Activated T-helper 1 cell treated with Interleukin-2 at 50 U/mL for 16 hours (primary cell): ENCODE measurements at regions not wholly inside any gene's neighbourhood (a gene's known extent, or its start where the extent isn't known, plus 50 kb on each side); places are given as distances from the start of the nearest gene placed in this dataset.
"Not testable (repeated sequence)": the region's sequence is repeated elsewhere in the genome, so short reads cannot be mapped to it uniquely, and the experiment has no call there.

ENCODE experiments used
- DNase-seq: peaks from one replicate; pipeline ENCODE4 v3.0.0-alpha.2; 2020; ENCODE audit warnings: low read depth

- no peak for DNase-seq
Measured at GRCh38 chr10:21364196-21365114, 161.0 kb downstream of the SKIDA1 start.

- no peak for DNase-seq
Measured at GRCh38 chr10:21363731-21364104, 161.8 kb downstream of the SKIDA1 start.

- no peak for DNase-seq
Measured at GRCh38 chr10:21363092-21363730, 162.3 kb downstream of the SKIDA1 start.

- no peak for DNase-seq
Measured at GRCh38 chr10:21359202-21359601, 166.3 kb downstream of the SKIDA1 start.

GRCh38 chr10:21355591-21356011, 169.9 kb downstream of the SKIDA1 start:
- DNase-seq: no peak

GRCh38 chr10:21352886-21353285, 172.6 kb downstream of the SKIDA1 start:
- DNase-seq: no peak

GRCh38 chr10:21351594-21351993, 173.9 kb downstream of the SKIDA1 start:
- not testable (repeated sequence) for DNase-seq

GRCh38 chr10:21349912-21350286, 175.6 kb downstream of the SKIDA1 start:
- no peak for DNase-seq

GRCh38 chr10:21347785-21348170, 177.7 kb downstream of the SKIDA1 start:
- no peak for DNase-seq

- no peak for DNase-seq
Measured at GRCh38 chr10:21347043-21347784, 178.3 kb downstream of the SKIDA1 start.

GRCh38 chr10:21343087-21343486, 182.4 kb downstream of the SKIDA1 start:
- no peak for DNase-seq

GRCh38 chr10:21342499-21342898, 183.0 kb downstream of the SKIDA1 start:
- not testable (repeated sequence) for DNase-seq

GRCh38 chr10:21340331-21340730, 185.2 kb downstream of the SKIDA1 start:
- DNase-seq: no peak

GRCh38 chr10:21337171-21337792, 188.2 kb downstream of the SKIDA1 start:
- no peak for DNase-seq

GRCh38 chr10:21336476-21337170, 188.9 kb downstream of the SKIDA1 start:
- DNase-seq: no peak

GRCh38 chr10:21334891-21335696, 190.4 kb downstream of the SKIDA1 start:
- DNase-seq: no peak

GRCh38 chr10:21330628-21331020, 194.9 kb downstream of the SKIDA1 start:
- DNase-seq: no peak

- DNase-seq: no peak
Measured at GRCh38 chr10:21329995-21330627, 195.4 kb downstream of the SKIDA1 start.

- no peak for DNase-seq
Measured at GRCh38 chr10:21327289-21327993, 198.0 kb downstream of the SKIDA1 start.
